ENCODE measurements at regions not wholly inside any gene's neighbourhood (a gene's known extent, or its start where the extent isn't known, plus 50 kb on each side); places are given as distances from the start of the nearest gene placed in this dataset.

- no peak for DNase-seq (ENCODE audit: low read depth)
These were observed 587.4 kb upstream of the MDFIC2 start for GRCh38 chr3:70899816-70900215.

- no peak for DNase-seq (ENCODE audit: low read depth)
These were observed 577.6 kb upstream of the MDFIC2 start for GRCh38 chr3:70890020-70890394.

GRCh38 chr3:70889162-70890019 lies 577.0 kb upstream of the MDFIC2 start:
- no peak for DNase-seq (ENCODE audit: low read depth)

GRCh38 chr3:70885636-70886035 lies 573.2 kb upstream of the MDFIC2 start:
- no peak for DNase-seq (ENCODE audit: low read depth)

GRCh38 chr3:70882104-70882503 lies 569.7 kb upstream of the MDFIC2 start:
- peak; percentile 6 for DNase-seq (ENCODE audit: low read depth)

- no peak for DNase-seq (ENCODE audit: low read depth)
These were observed 568.0 kb upstream of the MDFIC2 start for GRCh38 chr3:70880421-70880820.

GRCh38 chr3:70876154-70876553 lies 563.7 kb upstream of the MDFIC2 start:
- DNase-seq (ENCODE audit: low read depth): no peak

GRCh38 chr3:70874196-70874595 lies 561.8 kb upstream of the MDFIC2 start:
- DNase-seq (ENCODE audit: low read depth): no peak

- no peak for DNase-seq (ENCODE audit: low read depth)
These were observed 561.2 kb upstream of the MDFIC2 start for GRCh38 chr3:70873686-70874085.

- peak; percentile 74 for DNase-seq (ENCODE audit: low read depth)
These were observed 559.6 kb upstream of the MDFIC2 start for GRCh38 chr3:70871909-70872656.

- no peak for DNase-seq (ENCODE audit: low read depth)
These were observed 558.1 kb upstream of the MDFIC2 start for GRCh38 chr3:70870576-70870975.

- no peak for DNase-seq (ENCODE audit: low read depth)
These were observed 556.1 kb upstream of the MDFIC2 start for GRCh38 chr3:70868561-70868960.

GRCh38 chr3:70863049-70863448 lies 550.6 kb upstream of the MDFIC2 start:
- DNase-seq (ENCODE audit: low read depth): no peak

- DNase-seq (ENCODE audit: low read depth): no peak
These were observed 549.4 kb upstream of the MDFIC2 start for GRCh38 chr3:70861855-70862254.

- no peak for DNase-seq (ENCODE audit: low read depth)
These were observed 548.8 kb upstream of the MDFIC2 start for GRCh38 chr3:70861234-70861633.

- no peak for DNase-seq (ENCODE audit: low read depth)
These were observed 545.5 kb upstream of the MDFIC2 start for GRCh38 chr3:70857916-70858315.

- DNase-seq (ENCODE audit: low read depth): peak; percentile 41
These were observed 544.1 kb upstream of the MDFIC2 start for GRCh38 chr3:70856414-70857162.

- DNase-seq (ENCODE audit: low read depth): no peak
These were observed 542.7 kb upstream of the MDFIC2 start for GRCh38 chr3:70855149-70855548.

- DNase-seq (ENCODE audit: low read depth): no peak
These were observed 541.7 kb upstream of the MDFIC2 start for GRCh38 chr3:70854108-70854507.

GRCh38 chr3:70853161-70853944 lies 540.9 kb upstream of the MDFIC2 start:
- DNase-seq (ENCODE audit: low read depth): no peak

GRCh38 chr3:70849911-70850699 lies 537.7 kb upstream of the MDFIC2 start:
- peak; percentile 83 for DNase-seq (ENCODE audit: low read depth)

Measured in M059J (cell line).